ENCODE measurements at regions not wholly inside any gene's neighbourhood (a gene's known extent, or its start where the extent isn't known, plus 50 kb on each side); places are given as distances from the start of the nearest gene placed in this dataset.

- DNase-seq (ENCODE audit: low spot score): no peak
Measured at GRCh38 chr10:10886861-10887531, 130.7 kb upstream of the CELF2 start.

GRCh38 chr10:10891124-10892082 lies 126.3 kb upstream of the CELF2 start:
- no peak for DNase-seq (ENCODE audit: low spot score)

GRCh38 chr10:10892290-10892875 lies 125.3 kb upstream of the CELF2 start:
- no peak for DNase-seq (ENCODE audit: low spot score)

DNA sequence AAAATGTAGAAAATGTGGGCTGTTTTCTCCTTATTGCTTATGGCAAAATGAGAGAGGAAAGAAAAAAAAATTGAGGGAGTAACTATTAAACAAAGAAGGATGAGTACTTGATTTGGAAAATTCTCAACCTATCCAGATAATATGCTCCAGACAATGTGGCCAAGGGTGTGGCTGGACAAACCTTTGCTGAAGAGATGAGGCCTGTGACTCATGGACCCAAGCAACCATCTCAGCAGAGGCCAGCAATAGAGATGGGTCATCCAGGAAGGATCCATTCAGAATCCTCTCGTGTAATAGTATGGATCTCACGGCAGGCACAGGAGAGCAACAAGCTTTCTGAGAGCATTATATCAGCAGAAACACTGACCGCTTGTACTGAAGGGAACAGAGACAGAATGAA lies 120.3 kb upstream of the CELF2 start:
- DNase-seq (ENCODE audit: low spot score): no peak

GRCh38 chr10:10901906-10902305 lies 115.8 kb upstream of the CELF2 start:
- DNase-seq (ENCODE audit: low spot score): no peak

DNA sequence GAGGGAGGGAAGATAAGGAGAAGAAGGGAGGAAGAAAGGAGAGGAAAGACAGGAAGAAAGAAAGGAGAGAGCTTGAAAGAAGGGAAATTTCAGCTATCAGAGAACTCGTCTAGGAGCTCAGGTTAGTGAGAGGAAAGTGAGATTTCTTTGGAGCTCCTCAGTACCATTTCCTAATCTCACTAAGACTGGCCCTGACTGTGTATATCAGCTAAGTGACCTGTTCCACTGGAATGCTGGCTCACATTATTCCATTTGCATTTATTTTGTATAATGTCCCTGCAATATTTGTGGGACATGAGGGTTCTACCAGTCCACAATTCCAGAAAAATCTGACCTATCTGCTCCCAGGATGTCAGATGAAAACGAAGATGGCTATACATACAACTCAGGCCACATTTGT lies 114.7 kb upstream of the CELF2 start:
- no peak for DNase-seq (ENCODE audit: low spot score)

- DNase-seq (ENCODE audit: low spot score): no peak
Measured at GRCh38 chr10:10903620-10904019, 114.1 kb upstream of the CELF2 start.

DNA sequence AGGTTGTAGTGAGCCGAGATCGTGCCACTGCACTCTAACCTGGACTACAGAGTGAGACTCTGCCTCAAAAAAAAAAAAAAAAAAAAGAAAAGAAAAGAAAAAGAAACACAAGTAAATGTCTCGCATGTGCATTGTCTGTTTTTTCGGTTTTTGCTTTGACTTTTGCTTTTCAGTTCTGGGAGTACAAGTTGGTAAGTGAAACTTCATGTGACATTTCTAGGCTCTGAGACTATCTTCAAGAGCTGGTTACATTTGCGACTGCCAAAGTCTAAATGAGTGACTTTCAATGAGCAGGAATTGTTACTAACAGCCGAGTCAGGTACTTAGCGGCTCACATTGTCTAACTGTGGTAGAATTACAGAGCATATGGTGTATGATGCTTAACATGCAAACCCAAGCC lies 107.0 kb upstream of the CELF2 start:
- no peak for DNase-seq (ENCODE audit: low spot score)

GRCh38 chr10:10911035-10911434 lies 106.6 kb upstream of the CELF2 start:
- DNase-seq (ENCODE audit: low spot score): no peak

- no peak for DNase-seq (ENCODE audit: low spot score)
Measured at GRCh38 chr10:10911471-10911921, 106.2 kb upstream of the CELF2 start.

GRCh38 chr10:10914144-10914543 lies 103.5 kb upstream of the CELF2 start:
- DNase-seq (ENCODE audit: low spot score): no peak

- DNase-seq (ENCODE audit: low spot score): no peak
Measured at GRCh38 chr10:10915215-10915614, 102.5 kb upstream of the CELF2 start.

GRCh38 chr10:10917031-10917430 lies 100.6 kb upstream of the CELF2 start:
- no peak for DNase-seq (ENCODE audit: low spot score)

DNA sequence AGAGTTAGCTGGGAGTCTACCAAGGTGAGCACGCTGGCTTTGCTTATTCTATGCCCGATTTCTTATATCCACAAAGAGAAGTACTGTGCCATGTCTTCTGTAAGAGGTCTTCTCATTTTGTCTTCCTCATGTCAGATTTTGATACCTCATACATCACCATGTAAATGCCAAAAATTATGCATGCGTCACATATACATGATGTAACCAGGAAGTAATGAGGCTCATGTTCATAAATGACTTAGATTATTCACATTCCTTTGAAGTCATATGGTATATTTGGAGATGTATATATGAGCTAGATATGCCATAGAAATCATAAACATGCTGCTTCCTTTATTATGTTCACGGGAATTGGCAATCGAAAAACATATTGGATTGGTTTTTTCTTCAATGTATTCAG lies 97.7 kb upstream of the CELF2 start:
- DNase-seq (ENCODE audit: low spot score): no peak

- no peak for DNase-seq (ENCODE audit: low spot score)
Measured at GRCh38 chr10:10921826-10922461, 95.7 kb upstream of the CELF2 start.

- DNase-seq (ENCODE audit: low spot score): no peak
Measured at GRCh38 chr10:10923029-10923651, 94.5 kb upstream of the CELF2 start.

GRCh38 chr10:10925667-10926066 lies 92.0 kb upstream of the CELF2 start:
- DNase-seq (ENCODE audit: low spot score): no peak

DNA sequence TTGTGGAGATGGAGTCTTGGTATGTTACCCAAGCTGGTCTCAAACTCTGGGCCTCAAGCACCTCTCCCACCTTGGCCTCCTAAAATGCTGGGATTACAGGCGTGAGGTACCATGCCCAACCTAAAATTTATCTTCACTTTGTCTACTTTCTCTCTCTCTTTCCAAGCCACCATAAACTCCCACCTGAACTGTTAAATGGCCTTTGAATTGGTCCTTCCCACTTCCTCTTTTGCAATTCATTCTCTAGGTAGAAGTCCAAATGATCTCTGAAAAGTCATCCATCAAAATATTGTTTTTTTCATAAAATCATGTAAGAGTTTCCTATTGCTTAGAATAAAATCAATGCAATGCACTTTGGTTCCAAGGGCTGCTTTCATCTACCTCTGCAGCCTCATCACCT lies 90.1 kb upstream of the CELF2 start:
- DNase-seq (ENCODE audit: low spot score): no peak

GRCh38 chr10:10930979-10931743 lies 86.5 kb upstream of the CELF2 start:
- no peak for DNase-seq (ENCODE audit: low spot score)

DNA sequence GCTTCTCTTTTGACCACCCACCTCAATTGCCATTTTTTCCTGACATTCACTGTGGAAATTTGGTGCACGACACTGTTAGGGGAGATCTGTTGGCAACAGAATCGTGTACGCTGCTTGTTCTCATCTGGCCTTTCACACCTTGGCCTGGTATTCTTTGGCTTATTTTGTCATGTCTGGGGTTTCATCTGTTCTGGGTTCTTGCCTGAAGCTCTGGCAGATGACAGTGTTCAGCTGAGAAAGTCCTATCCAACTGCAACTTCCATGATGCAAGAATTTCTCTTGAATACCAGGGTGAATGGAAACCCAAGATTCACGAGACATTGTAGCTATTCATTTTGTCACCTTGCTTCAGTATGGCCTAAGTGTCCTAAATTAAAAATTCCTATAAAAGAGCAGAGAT lies 82.6 kb upstream of the CELF2 start:
- no peak for DNase-seq (ENCODE audit: low spot score)

DNA sequence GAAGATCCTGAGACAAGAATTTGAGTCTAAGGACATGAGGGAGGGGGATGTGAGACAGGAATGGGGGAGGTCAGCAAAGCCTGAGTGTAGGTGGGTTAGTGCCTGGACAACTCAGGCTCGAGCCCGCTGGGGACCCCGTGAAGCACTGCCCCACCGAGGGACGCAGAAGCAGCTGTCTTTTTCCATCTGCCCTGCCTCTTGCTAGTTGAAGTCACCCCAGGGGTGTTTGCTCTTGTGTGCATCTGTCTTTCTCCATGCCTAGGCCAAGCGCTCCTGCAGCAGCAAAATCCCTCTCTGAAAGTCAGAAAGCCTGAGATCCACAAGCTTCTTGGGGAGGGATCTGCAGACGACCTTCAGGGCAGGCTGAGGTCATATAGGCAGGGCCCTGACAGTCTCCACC lies 79.0 kb upstream of the CELF2 start:
- no peak for DNase-seq (ENCODE audit: low spot score)
